ENCODE measurements at regions not wholly inside any gene's neighbourhood (a gene's known extent, or its start where the extent isn't known, plus 50 kb on each side); places are given as distances from the start of the nearest gene placed in this dataset.

DNA sequence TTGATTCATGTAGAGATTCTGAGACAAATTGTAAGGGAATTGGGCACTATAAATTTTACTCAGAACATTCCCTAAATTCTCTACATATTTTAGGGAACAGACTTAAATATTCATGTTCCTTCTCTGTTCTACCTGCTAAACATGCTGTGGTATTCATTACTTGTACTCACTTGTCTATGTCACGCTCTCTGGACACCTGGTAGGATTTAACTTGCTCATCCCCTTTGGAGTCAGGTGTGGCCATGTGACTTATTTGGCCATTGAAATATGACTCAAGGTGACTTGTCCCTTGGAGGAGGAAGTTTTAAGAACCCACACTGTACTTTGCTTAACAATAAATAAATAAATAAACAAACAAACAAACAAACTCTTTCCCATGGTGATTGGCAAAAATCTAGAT, 2258.8 kb upstream of the WWC1 start:
- H3K36me3 Mint-ChIP-seq = no peaks in the 10 kb centered on the region
- H3K27me3 Mint-ChIP-seq = no peaks in the 10 kb centered on the region
- ATAC-seq (replicated peaks) (no peak), DNase-seq (no peak)
- H3K4me1 Mint-ChIP-seq = no peaks in the 10 kb centered on the region
- no peak overlapping the region for H3K4me3 Mint-ChIP-seq
- peaks cover 3 to 5% of the 10 kb centered on the region in 2 donors for H3K9me3 Mint-ChIP-seq
- no peak overlapping the region for H3K27ac Mint-ChIP-seq

DNA sequence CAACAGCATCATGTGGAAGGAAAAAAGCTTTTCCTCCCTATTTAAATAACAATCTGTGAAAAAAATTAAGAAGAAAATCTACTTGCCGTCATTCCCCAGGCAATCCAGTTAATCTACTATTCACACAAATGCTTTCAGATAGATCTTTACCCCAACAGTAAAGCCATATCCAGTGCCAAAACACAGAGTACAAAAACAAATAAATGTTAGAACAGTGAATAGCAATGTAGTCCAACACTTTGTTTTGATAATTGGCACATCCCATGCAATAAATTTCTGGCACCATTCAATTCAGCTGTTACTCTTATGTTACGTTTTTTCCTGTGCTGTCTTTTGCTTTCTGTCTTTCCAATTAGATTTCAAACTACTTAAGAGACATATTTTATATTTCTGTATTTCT, 2245.5 kb upstream of the WWC1 start:
- Mint-ChIP-seq H3K4me1 (no peaks in the 10 kb centered on the region), H3K9me3 (peaks cover 4 to 6% of the 10 kb centered on the region in 2 donors), H3K27ac (no peak overlapping the region), H3K36me3 (no peaks in the 10 kb centered on the region), H3K27me3 (no peaks in the 10 kb centered on the region), H3K4me3 (no peak overlapping the region)
- no peak for ATAC-seq (replicated peaks)
- DNase-seq = no peak

DNA sequence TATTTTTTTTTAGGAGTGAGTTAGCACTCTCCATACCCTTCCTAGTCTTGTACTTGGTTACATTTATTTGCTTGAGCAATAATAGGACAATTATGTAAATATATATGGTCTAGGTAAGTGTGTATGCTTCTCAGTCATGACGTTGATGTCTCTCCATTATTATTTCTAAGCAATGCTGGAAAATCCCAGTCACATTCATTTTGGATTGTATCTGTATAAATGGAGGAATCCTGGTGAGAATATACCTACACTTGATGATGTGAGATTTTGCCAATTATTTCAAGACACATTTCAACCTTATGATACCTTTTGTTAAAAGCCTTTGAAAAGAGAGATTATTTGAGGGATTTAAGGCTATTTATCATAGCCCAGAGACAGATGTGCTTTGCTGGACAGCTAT, 2244.5 kb upstream of the WWC1 start:
- Mint-ChIP-seq H3K4me3 (no peak overlapping the region), H3K27me3 (no peaks in the 10 kb centered on the region), H3K9me3 (peaks cover 0 to 3% of the 10 kb centered on the region in 2 donors), H3K36me3 (no peaks in the 10 kb centered on the region), H3K27ac (no peak overlapping the region), H3K4me1 (no peaks in the 10 kb centered on the region)
- DNase-seq (no peak), ATAC-seq (replicated peaks) (no peak)

GRCh38 chr5:166050531-166050930, 2240.9 kb upstream of the WWC1 start:
- Mint-ChIP-seq H3K36me3 (no peaks in the 10 kb centered on the region), H3K9me3 (peaks cover 0 to 6% of the 10 kb centered on the region in 2 donors), H3K4me1 (no peaks in the 10 kb centered on the region), H3K27me3 (no peaks in the 10 kb centered on the region), H3K4me3 (no peak overlapping the region), H3K27ac (no peak overlapping the region)
- DNase-seq = no peak
- no peak for ATAC-seq (replicated peaks)

- H3K36me3 Mint-ChIP-seq = no peaks in the 10 kb centered on the region
- no peaks in the 10 kb centered on the region for H3K4me1 Mint-ChIP-seq
- no peak overlapping the region for H3K4me3 Mint-ChIP-seq
- H3K27me3 Mint-ChIP-seq = no peaks in the 10 kb centered on the region
- ATAC-seq (replicated peaks) (no peak), DNase-seq (no peak)
- H3K9me3 Mint-ChIP-seq = peaks cover 0 to 4% of the 10 kb centered on the region in 2 donors
- H3K27ac Mint-ChIP-seq = no peak overlapping the region
These were observed 2232.8 kb upstream of the WWC1 start for GRCh38 chr5:166058660-166059059.

DNA sequence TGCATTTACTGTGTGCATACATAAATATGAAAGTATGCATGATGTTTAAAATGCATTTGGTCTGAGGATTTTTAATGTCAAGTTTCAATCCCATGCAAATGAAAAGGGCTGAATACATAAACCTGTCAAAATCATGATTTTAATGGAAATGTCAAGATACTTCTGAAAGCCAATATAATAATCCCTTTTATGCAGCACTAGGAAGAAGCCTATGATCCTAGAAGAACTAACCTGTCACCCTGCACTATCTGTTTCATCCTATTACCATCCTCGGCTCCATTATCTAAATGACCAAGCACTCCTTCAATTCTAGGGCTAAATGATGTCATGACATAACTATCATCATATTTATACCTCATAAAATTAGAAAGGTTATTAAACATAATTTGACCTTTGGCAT, 2229.4 kb upstream of the WWC1 start:
- no peak overlapping the region for H3K4me3 Mint-ChIP-seq
- H3K9me3 Mint-ChIP-seq = peaks cover 0 to 2% of the 10 kb centered on the region in 2 donors
- H3K27me3 Mint-ChIP-seq = no peaks in the 10 kb centered on the region
- H3K4me1 Mint-ChIP-seq = no peaks in the 10 kb centered on the region
- no peaks in the 10 kb centered on the region for H3K36me3 Mint-ChIP-seq
- no peak overlapping the region for H3K27ac Mint-ChIP-seq
- DNase-seq (no peak), ATAC-seq (replicated peaks) (no peak)

GRCh38 chr5:166062719-166063118, 2228.7 kb upstream of the WWC1 start:
- H3K9me3 Mint-ChIP-seq = peaks cover 0 to 2% of the 10 kb centered on the region in 2 donors
- no peak for ATAC-seq (replicated peaks)
- no peak overlapping the region for H3K4me3 Mint-ChIP-seq
- no peaks in the 10 kb centered on the region for H3K4me1 Mint-ChIP-seq
- no peaks in the 10 kb centered on the region for H3K36me3 Mint-ChIP-seq
- no peak for DNase-seq
- no peaks in the 10 kb centered on the region for H3K27me3 Mint-ChIP-seq
- H3K27ac Mint-ChIP-seq = no peak overlapping the region

GRCh38 chr5:166063261-166063660, 2228.2 kb upstream of the WWC1 start:
- no peak overlapping the region for H3K27ac Mint-ChIP-seq
- ATAC-seq (replicated peaks) (no peak), DNase-seq (no peak)
- H3K4me3 Mint-ChIP-seq = no peak overlapping the region
- no peaks in the 10 kb centered on the region for H3K9me3 Mint-ChIP-seq
- H3K27me3 Mint-ChIP-seq = no peaks in the 10 kb centered on the region
- H3K36me3 Mint-ChIP-seq = no peaks in the 10 kb centered on the region
- no peaks in the 10 kb centered on the region for H3K4me1 Mint-ChIP-seq

GRCh38 chr5:166068547-166069335, 2222.7 kb upstream of the WWC1 start:
- DNase-seq = no peak
- H3K9me3 Mint-ChIP-seq = no peaks in the 10 kb centered on the region
- no peak for ATAC-seq (replicated peaks)
- no peaks in the 10 kb centered on the region for H3K4me1 Mint-ChIP-seq
- no peak overlapping the region for H3K27ac Mint-ChIP-seq
- no peaks in the 10 kb centered on the region for H3K27me3 Mint-ChIP-seq
- no peaks in the 10 kb centered on the region for H3K36me3 Mint-ChIP-seq
- no peak overlapping the region for H3K4me3 Mint-ChIP-seq

DNA sequence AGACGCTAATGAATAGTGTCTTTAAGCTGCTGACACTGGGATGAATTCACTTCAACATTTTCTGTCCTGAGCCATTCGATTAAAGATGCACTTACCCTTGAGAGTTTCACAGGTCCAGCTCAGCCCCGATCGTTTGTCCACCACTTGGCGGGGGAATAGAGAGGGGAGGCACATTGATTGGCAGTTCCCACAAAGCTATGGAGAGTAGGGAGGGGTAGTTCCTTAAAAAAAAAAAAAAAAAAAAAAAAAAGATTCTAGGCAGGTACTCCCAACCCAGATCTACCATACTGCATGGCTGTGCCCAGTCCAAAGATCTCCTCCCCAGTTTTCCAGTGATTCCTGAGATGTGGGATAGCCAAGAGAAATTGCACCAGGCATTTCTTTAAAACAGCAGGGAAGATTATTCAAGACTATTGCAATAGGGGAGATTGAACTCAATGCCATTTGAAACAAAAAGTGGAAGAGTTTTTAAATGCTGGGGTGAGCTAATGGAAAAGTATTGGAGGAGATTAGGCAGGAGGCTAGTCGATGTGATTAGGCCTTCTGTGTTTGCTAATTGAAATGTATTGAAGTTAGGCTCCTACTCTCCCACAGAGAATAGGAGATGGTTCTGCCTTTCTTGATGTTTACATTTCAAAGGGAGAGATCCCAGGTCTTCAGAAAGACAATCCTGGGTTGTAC, 2217.4 kb upstream of the WWC1 start:
- Mint-ChIP-seq H3K4me3 (no peak overlapping the region), H3K27ac (no peak overlapping the region), H3K27me3 (no peaks in the 10 kb centered on the region), H3K36me3 (no peaks in the 10 kb centered on the region), H3K9me3 (peaks cover 0 to 4% of the 10 kb centered on the region in 2 donors), H3K4me1 (no peaks in the 10 kb centered on the region)
- DNase-seq (no peak), ATAC-seq (replicated peaks) (no peak)

DNA sequence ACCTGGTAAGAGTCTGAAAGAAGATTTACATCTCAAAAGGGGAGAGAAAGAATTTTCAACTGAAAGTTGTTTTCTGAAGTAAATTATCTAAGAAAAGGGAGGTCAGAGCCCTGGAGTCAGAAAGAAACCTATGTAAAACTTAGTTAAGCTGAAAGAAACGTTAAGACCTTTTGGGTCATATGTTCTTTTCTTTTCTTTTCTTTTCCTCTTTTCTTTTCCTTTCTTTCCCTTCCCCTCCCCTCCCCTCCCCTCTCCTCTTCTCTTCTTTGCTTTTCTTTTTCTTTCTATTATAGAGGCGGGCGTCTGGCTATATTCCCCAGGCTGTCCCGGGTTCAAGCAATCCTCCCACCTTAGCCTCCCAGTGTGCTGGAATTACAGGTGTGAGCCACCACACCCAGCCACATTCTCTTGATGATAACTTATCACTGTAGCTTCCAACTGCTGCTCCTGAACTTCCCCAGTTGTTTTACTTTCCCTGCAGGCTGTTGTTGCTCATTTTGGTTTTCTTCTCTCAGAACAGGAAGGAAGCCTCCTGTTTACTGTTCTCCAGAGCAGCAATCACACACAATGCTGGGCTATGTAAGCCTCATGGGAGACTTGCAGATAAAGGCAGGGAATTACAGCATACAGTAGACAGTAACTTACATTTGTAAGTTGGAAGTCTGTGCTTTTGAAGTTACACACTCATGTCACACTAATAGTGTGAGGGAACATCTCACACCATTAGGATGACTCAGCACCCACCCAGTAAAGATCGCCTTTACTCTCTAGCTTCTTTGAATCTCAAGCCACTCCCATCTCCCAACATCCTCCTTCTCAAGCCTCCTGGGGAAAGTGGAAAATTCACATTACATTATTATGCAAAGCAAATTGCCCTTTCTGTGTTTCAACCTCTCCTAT, 2216.6 kb upstream of the WWC1 start:
- no peak overlapping the region for H3K4me3 Mint-ChIP-seq
- H3K27me3 Mint-ChIP-seq = no peaks in the 10 kb centered on the region
- peaks cover 0 to 4% of the 10 kb centered on the region in 2 donors for H3K9me3 Mint-ChIP-seq
- no peaks in the 10 kb centered on the region for H3K36me3 Mint-ChIP-seq
- DNase-seq (no peak), ATAC-seq (replicated peaks) (no peak)
- no peak overlapping the region for H3K27ac Mint-ChIP-seq
- no peaks in the 10 kb centered on the region for H3K4me1 Mint-ChIP-seq

GRCh38 chr5:166083183-166083959, 2208.1 kb upstream of the WWC1 start:
- DNase-seq (no peak), ATAC-seq (replicated peaks) (no peak)
- Mint-ChIP-seq H3K36me3 (no peaks in the 10 kb centered on the region), H3K27me3 (no peaks in the 10 kb centered on the region), H3K9me3 (peaks cover 4% of the 10 kb centered on the region in 2 donors), H3K4me1 (no peaks in the 10 kb centered on the region), H3K4me3 (no peak overlapping the region), H3K27ac (no peak overlapping the region)

DNA sequence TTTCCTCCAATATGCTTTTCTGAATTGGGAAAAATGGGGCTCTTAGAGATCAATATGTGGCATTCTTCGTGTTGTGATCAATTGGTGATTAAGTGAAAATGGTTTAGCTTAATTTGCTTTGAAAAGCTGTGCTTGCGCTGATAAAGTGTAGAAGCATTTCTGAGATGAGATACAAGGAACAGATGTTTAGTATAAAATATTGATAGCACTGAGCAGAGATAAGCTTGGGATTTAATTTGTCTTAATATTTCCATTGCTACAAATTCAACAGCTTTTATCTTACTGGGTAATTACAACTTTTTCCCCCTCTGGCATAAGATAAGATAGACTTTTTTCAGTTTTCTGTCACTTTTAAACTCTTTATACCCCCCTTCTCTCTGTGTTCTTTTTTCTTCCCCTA, 2204.9 kb upstream of the WWC1 start:
- no peaks in the 10 kb centered on the region for H3K4me1 Mint-ChIP-seq
- H3K9me3 Mint-ChIP-seq = peaks cover 0 to 3% of the 10 kb centered on the region in 2 donors
- no peak overlapping the region for H3K27ac Mint-ChIP-seq
- H3K4me3 Mint-ChIP-seq = no peak overlapping the region
- no peak for DNase-seq
- H3K36me3 Mint-ChIP-seq = no peaks in the 10 kb centered on the region
- no peaks in the 10 kb centered on the region for H3K27me3 Mint-ChIP-seq
- ATAC-seq (replicated peaks) = no peak

Data from stimulated activated naive B cell treated with anti-CD40 and anti-IgM and Interleukin-4, amounts not matched to agents 10 μg/mL and 1 μg/mL and 100 μg/mL, for 72 hours (primary cell).